HG03108 (cell line): ENCODE measurements at regions not wholly inside any gene's neighbourhood (a gene's known extent, or its start where the extent isn't known, plus 50 kb on each side); places are given as distances from the start of the nearest gene placed in this dataset.
"Not testable (repeated sequence)": the region's sequence is repeated elsewhere in the genome, so short reads cannot be mapped to it uniquely, and the experiment has no call there.

Source experiments
- ATAC-seq: cut with Tn5 transposase; IDR thresholded peaks from one replicate; pipeline ENCODE4 v1.9.1; 2021; ENCODE audit warnings: moderate library complexity; ENCODE audit not compliant: unreplicated experiment

DNA sequence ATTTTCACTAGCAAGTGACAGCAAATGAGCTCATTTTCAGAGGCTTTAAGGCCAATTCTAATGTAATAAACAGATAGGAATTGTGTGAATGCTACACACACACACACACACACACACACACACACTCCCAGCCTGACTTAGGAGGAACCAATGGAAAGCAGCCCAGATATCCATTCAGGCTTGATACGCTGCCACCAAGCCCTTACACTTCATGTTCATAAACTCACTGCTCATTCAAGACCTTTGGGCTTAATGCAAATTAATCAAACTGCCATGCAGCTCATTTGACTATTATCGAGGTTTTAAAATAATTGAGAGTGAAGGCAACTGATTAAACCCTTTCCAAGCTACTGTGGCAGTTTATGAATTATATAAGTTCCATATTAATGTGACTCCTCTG lies 298.9 kb upstream of the NCKAP5 start:
- no peak for ATAC-seq

DNA sequence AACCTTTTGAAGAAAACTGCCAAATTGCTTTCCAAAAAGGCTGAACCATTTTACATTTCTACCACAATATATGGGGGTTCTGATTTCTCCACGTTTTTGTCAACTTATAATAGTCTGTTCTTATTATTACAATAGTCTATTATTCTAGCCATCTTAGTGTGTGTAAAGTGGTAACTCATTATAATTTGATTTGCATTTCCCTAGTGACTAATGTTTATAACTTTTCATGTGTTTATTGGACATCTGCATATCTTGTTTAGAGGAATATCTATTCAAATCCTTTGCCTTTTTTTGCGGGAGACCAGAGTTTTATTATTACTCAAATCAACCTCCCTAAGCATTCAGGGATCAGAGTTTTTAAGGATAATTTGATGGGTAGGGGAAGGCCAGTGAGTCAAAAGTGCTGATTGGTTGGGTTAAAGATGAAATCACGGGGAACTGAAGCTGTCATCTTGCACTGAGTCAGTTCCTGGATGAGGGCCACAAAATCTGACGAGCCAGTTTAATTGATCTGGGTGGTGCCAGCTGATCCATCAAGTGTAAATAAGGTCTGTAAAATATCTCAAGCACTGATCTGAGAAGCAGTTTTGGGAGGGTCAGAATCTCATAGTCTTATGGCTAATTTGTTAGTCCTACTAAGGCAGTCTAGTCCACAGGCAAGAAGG lies 303.4 kb upstream of the NCKAP5 start:
- ATAC-seq: no peak

GRCh38 chr2:133878326-133878725 lies 310.1 kb upstream of the NCKAP5 start:
- ATAC-seq: no peak

DNA sequence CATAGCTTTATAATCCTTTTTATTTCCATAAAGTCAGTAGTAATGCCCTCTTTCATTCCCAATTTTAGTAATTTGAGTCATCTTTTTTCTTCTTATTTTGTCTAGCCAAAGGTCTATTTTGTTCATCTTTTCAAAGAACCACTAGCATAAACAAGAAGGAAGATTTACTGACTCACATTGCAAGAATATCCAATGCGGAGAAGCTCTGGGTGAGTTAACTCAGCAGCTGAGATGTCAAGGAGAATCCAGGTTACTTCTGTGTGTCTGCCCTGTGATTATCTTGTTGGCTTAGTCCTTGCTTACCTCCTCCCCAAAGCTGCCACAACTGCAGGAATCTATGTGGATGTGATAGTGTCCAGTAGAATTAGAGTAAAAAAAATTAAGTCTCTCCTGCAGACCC lies 311.4 kb upstream of the NCKAP5 start:
- ATAC-seq: no peak

GRCh38 chr2:133882159-133882558 lies 313.9 kb upstream of the NCKAP5 start:
- ATAC-seq: not testable (repeated sequence)

DNA sequence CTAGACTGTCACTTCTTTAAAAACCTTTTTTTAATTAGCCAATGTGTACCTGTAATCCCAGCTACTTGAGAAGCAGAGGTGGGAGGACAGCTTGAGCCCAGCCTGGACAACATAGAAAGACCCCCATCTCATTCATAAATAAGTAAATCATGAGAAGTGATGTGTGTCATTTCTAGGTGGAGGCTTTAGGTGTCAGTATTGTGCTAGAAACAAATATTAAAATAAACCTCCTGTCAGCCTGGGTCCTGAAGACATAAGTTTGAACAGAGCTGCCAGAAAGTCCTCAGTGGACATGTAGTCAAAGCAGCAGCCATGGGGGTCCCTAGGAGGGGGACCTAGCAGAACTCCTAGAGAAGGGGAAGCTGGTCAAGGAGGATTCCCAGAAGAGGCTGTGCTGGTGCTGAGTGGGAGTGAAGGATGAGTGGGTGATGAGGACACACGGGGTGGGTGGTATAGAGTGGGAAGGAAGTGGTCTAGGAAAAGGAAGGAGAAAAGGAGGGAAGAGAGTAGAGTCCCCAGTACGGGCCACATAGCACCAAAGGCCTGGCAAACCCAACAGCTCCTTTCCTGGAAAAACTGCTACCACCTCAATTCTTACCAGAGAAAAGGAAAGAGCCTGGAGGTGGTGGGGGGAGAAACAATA lies 316.6 kb upstream of the NCKAP5 start:
- ATAC-seq: no peak

GRCh38 chr2:133885847-133886246 lies 317.6 kb upstream of the NCKAP5 start:
- no peak for ATAC-seq

GRCh38 chr2:133886735-133887675 lies 318.7 kb upstream of the NCKAP5 start:
- peak; percentile 72 for ATAC-seq

DNA sequence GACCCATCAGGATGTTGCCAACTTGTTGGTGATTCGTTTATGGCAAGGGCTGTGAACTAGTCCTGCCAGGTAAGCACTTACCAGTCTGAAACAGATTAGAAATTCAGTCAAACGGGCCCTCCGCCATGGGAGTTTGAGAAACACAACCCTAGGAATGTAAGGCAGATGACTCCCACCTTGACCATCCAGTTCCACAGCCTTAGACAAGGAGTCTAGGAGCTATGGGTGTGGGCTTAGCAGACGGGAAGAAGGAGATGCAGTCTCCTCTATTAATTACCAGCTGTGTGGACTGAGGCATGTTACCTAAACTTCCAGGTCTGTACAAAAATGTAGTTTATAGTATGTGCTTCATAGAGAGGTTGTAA lies 319.4 kb upstream of the NCKAP5 start:
- ATAC-seq: no peak

DNA sequence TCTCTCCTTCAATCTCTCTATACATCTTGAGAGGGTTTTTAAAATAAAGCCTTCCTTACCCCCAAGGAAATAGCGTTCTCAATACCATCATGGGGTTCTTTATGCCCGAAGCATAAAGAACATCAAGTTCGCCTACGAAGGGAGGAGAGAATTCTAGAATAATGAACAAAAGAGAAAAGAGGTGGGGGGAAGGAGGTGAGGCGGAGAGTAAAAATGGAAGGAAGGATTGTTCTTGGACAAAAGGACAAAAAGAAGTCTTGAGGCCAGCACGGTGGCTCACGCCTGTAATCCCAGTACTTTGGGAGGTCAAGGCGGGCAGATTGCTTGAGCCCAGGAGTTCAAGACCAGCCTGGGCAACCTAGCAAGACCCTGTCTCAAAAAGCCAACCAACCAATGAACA lies 319.8 kb upstream of the NCKAP5 start:
- no peak for ATAC-seq

DNA sequence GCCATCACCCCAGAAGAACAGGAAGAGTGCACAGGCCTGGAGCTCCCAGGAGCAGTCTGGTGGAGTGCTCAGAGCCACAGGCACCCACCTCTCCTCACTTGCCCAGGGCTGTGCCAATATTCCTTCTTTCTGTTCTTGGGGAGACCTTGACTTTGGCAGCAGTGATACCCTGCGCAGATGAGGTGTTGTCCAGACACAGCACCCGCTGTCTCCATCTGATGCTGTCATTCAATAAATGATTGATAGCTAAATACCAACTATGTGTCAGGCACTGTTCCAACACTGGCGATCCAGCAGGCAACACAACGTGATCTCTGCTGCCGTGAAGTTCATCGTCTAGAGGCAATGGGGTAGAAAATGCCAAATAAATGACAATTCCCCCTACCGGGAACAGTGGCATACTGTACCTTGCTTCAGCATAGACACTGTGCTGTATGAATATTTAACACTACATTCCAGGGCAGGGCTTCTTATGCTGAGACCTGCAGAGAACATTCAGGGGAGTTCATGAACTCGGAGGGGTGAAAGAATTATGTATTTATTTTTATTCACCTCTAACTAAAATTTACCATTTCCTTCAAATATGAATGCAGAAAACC lies 320.5 kb upstream of the NCKAP5 start:
- ATAC-seq: no peak

DNA sequence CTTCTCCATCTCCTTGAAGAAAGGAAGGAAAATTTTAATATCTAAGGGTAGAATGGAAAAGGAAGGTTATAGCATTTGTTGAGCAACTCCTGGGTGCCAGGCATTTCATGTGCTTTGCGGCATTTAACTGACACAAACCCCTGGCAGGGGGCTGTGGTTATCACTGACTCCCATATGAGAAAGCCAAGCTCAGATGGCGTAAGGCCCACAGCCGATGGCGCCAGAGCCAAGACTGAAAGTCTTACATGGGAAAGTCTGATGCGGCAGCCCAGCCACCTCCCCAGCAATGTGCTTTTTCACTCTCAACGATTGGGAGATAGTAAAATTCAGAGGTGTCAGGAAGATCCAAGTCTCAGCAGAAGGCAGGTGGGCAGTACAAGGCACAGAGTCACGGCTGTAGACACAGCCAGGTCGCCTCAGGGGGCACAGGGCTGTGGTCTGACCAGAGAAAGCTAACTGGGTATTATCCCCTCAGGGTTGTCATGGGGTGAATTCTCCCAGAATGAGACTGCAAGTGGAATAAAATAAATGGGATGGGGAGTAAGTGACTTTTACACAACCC lies 324.2 kb upstream of the NCKAP5 start:
- no peak for ATAC-seq

DNA sequence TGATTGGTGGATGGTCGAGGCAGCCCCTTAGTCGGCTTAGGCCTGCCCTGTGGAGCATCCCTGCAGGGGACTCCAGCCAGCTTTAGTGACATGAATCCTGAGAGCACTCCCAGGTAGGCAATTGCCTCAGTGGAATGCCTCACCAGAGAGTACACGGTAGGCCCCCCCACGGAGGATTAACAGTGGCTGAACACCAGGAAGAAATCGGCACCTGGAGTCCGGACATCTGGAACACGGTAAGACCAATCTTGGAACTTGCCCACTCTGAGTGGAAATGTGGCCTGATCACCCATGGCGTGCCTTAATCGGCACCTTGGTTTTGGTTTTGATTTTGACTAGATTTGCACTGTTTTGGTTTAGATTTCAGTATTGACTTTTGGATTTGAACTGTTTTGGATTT lies 326.2 kb upstream of the NCKAP5 start:
- no peak for ATAC-seq

DNA sequence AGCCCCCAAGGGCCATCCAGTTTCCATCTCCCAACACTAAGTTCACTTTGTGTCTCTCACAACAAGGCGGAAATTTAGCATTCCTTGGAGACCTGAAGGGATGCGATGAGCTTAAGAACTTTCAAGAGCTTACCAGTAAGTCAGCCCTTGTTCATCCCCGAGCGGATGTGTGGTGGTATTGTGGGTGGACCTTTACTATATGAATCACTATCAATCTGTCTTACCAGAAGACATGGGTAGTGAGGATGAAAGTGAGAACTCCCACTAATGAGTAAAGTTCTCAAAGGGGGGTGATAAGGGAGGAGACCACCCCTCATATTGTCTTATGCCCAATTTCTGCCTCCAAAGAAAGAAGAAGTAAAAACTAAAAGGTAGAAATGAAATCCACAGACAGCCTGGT lies 329.6 kb upstream of the NCKAP5 start:
- ATAC-seq: not testable (repeated sequence)

DNA sequence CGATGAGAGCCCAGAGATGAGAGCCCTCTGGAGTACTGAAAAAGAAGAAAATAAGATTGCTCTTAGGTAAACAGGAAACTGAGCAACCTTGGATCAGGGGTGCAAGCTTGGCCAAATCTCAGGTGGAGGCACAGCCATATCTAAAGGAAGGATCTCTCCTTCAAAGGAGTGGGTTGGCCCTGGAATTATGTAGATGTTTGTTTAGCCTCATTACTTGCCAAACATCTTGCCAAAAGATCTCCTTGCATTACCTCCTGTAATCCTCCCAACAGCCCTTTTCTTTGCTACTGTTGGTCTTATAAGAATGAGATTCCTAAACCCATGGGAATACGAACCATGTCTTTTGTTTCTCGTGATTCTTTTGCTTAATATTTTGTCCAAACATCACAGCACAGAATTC lies 332.6 kb upstream of the NCKAP5 start:
- ATAC-seq: no peak

DNA sequence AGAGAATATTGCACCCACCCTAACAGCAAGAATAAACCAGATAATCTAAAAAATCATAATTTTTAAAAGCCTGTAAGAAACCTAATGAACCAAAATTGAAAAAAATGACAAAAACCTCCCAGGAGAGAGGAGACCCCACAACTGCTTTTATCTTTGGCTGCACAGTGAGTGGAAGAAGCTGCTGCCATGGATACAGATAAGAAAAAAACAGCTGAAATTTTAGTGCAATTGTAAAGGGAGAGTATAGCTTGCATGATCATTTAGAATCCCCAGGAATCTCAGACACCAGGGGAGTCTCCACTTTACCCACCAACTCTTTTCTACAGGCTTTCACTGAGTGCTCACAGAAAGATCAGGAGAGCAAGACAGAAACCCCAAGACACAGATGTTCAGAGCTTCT lies 338.1 kb upstream of the NCKAP5 start:
- no peak for ATAC-seq

- ATAC-seq: no peak
These were observed 338.7 kb upstream of the NCKAP5 start for GRCh38 chr2:133906926-133907325.

- ATAC-seq: no peak
These were observed 339.9 kb upstream of the NCKAP5 start for GRCh38 chr2:133908171-133908570.

GRCh38 chr2:133918141-133918540 lies 335.7 kb upstream of the MGAT5 start:
- ATAC-seq: no peak

GRCh38 chr2:133919285-133919684 lies 334.6 kb upstream of the MGAT5 start:
- no peak for ATAC-seq

GRCh38 chr2:133927894-133928293 lies 326.0 kb upstream of the MGAT5 start:
- ATAC-seq: no peak
